Astrocyte of the cerebellum (primary cell): ENCODE measurements at regions not wholly inside any gene's neighbourhood (a gene's known extent, or its start where the extent isn't known, plus 50 kb on each side); places are given as distances from the start of the nearest gene placed in this dataset.

Source experiments
- DNase-seq: peaks from one replicate; pipeline ENCODE4 v3.0.0-alpha.2; 2011; ENCODE audit warnings: low read depth
- H3K4me3 ChIP-seq: 2 replicates; pipeline ENCODE4 v1.5.1; 2011; ENCODE audit warnings: mild to moderate bottlenecking, low read depth, low read length, moderate library complexity
- in situ Hi-C: cut with HindIII; loops from 2 replicates; pipeline ENCODE4 v1.10.0; 2017; ENCODE audit warnings: low sequenced_read_pairs
- TF ChIP-seq, protein P1 (sequence below): IDR thresholded peaks from 2 replicates; pipeline ENCODE4 v1.5.1; 2012; ENCODE audit warnings: low read length, low read depth, moderate library complexity, mild to moderate bottlenecking; ENCODE audit errors: missing control alignments

DNA sequence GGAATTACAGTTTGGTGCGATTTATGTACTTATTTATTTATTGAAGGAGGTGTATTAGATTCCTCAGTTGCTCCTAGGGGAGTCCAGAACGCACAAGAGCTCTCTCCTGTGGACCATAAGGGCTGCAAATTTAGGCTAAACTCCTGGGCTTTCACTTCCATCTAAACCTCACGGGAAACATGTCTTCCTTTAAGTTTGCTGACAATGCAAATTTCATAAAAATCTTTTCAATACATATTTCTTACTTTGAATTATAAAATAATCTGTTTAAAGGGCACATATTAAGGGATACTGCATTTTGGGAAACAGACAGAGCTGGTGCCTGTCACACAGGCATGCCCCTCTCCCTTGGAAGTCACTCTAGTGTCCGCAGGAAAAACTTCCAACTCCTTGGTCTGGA lies 438.0 kb upstream of the CPEB2 start:
- in situ Hi-C loops, result no loop called here
- DNase-seq, result no peak
- no peak overlapping the region for H3K4me3 ChIP-seq
- TF ChIP-seq, protein P1, sequence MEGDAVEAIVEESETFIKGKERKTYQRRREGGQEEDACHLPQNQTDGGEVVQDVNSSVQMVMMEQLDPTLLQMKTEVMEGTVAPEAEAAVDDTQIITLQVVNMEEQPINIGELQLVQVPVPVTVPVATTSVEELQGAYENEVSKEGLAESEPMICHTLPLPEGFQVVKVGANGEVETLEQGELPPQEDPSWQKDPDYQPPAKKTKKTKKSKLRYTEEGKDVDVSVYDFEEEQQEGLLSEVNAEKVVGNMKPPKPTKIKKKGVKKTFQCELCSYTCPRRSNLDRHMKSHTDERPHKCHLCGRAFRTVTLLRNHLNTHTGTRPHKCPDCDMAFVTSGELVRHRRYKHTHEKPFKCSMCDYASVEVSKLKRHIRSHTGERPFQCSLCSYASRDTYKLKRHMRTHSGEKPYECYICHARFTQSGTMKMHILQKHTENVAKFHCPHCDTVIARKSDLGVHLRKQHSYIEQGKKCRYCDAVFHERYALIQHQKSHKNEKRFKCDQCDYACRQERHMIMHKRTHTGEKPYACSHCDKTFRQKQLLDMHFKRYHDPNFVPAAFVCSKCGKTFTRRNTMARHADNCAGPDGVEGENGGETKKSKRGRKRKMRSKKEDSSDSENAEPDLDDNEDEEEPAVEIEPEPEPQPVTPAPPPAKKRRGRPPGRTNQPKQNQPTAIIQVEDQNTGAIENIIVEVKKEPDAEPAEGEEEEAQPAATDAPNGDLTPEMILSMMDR, result no peak

DNA sequence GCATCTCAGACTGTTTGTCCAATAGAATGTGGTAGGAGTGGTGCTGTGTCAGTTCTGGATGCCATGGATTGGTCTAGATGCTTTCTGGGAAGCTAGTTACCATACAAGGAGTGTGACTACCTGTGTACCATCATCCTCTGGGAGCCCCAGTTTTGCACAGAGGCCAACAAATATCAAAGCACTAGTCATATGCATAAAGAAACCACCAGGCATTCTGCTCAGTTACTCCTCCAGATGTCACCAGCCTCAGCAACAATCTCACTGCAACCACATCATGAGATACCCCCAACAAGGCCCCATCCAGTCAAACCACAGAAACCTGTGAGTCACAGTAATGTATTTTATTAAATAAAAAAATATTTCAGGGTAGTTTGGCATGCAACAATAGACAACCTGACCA lies 435.8 kb upstream of the CPEB2 start:
- H3K4me3 ChIP-seq, result no peak overlapping the region
- TF ChIP-seq, protein P1, result no peak
- in situ Hi-C loops, result no loop called here
- peak; percentile 76 for DNase-seq

DNA sequence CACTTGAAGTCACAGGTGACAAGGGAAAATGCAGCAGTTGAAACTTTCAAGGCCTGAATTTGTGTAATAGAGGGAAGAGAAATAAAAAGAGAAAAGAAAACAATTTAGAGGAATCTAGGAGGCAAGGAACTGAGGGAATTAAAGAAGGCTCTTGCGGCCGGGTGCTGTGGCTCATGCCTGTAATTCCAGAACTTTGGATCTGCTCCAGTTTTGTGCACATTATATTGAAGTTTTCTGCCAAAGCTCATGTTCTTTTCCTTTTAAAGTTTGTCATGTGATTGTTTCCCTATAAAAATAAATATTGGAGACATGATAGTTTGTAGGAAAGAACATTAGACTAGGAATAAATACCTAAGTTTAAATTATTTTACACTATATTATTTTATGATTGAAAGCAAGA lies 433.9 kb upstream of the CPEB2 start:
- in situ Hi-C loops, result no loop called here
- TF ChIP-seq, protein P1, result no peak
- DNase-seq, result peak; percentile 34
- H3K4me3 ChIP-seq, result no peak overlapping the region

DNA sequence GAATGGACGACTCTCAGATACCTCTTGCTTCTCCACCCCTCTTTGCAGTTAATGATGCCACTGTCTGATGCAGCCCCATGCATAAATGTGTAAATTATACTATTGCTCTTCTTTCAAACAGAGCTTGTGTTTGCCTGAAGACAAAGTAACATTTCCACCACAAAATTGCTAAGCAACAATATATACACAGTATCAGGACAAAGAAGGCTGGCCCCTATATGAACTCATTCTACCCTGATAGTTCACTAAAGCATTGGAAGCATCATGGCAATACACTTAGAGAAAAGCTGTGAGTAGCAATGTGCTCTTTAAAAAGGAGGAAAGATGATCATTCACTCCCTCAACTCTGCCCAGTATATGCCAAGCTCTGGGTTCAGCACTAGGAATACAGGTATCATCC lies 427.0 kb upstream of the CPEB2 start:
- DNase-seq, result no peak
- TF ChIP-seq, protein P1, result no peak
- in situ Hi-C loops, result no loop called here
- H3K4me3 ChIP-seq, result no peak overlapping the region

DNA sequence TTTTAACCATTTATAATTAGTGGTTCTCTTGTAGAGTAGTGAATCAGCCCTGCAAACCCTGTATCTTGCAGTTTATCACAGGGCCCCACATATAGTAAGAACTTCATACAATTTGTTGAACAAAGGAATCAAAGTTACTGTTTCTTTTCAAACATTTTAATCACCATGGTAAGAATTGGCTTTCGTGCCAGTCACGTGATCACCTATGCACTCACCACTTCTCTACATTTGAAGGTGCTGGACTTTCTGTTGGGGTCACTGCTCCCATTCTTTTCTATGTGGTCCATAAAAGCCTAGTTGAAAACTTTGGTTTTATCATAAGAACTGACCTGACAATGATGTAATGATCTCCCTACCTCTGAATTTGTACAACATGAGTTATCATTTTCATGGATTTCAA lies 426.4 kb upstream of the CPEB2 start:
- DNase-seq, result no peak
- TF ChIP-seq, protein P1, result no peak
- H3K4me3 ChIP-seq, result no peak overlapping the region
- in situ Hi-C loops, result no loop called here

DNA sequence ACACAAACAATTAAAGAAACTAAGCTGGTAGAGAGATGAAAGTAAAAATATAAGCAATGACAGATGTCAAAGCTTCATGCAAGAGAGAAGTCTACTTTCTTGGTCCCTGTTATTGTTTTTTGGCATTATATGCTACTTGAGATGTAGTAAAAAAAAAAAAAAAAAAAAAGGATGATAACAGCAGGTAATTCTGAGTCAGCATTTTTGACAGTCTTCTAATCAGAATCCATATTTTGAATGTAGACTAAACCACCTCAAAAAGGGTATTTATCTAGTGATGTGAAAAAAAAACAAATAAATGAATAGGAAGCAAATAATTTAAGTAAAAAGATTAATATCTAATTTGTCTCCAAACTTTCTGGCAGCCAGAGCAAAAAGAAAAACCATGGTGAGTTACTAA lies 422.2 kb upstream of the CPEB2 start:
- no peak for DNase-seq
- H3K4me3 ChIP-seq, result no peak overlapping the region
- in situ Hi-C loops, result no loop called here
- TF ChIP-seq, protein P1, result no peak

DNA sequence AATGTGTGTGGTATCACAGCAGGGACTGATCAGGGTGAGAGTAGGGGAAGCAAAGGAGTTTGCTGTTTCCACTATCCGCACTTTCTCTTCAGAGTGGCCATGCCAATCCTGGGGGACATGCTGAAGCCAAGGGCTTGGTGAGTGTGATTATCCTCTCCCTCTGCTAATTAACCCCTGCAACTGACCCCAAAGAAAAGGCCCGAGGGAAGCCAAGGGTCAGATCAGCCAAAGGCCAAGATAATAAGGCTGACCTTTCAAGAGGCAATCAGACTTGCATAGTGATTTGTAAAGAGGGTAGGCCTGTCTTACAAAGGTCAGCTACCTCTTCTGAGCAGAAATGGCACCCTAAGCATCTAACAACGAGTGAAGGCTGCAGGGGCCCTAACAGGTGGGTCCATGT lies 420.5 kb upstream of the CPEB2 start:
- no peak overlapping the region for H3K4me3 ChIP-seq
- TF ChIP-seq, protein P1, result no peak
- DNase-seq, result no peak
- in situ Hi-C loops, result no loop called here
